Glomerular endothelial cell (primary cell): ENCODE measurements at regions not wholly inside any gene's neighbourhood (a gene's known extent, or its start where the extent isn't known, plus 50 kb on each side); places are given as distances from the start of the nearest gene placed in this dataset.

Experiments
- DNase-seq: peaks from one replicate; pipeline ENCODE4 v3.0.0-alpha.2; 2011; ENCODE audit warnings: low read depth, low spot score; ENCODE audit errors: extremely low read depth

DNA sequence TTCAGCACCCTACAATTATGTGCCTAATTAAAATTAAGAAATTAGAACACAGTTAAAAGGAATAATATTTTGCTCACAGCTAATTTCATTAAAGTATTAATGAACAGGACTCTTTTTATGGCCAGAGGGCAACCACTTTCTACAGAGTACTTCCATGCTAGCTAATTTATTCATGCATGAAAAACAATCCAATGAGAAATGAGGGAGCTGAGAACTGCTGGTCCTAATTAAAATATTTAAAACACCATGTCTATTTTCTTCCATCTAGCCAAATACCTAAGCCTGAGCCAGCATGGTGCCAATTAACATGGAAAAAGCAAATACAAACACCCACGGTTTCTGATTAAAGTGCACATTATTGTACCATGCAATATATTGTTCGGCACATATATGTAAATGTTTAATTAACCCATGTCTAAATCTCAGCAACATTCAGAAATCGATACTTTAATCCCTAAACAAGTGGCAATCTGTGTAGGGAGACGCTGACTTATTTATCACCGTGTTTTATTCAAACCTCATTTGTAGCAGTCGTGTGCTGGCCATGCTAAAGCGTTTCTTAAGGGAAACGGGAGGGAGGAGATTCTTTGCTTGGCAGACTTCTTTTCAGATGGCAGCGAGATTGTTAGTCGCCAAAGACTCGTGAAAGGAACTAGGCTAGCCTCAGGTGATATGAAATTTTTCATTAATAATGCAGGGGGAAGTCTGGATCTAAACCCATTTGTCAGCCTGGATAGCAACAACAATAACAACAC, 193.5 kb downstream of the ANXA2 start:
- DNase-seq = no peak

- no peak for DNase-seq
Measured at GRCh38 chr15:60208709-60209108, 189.1 kb downstream of the ANXA2 start.

DNA sequence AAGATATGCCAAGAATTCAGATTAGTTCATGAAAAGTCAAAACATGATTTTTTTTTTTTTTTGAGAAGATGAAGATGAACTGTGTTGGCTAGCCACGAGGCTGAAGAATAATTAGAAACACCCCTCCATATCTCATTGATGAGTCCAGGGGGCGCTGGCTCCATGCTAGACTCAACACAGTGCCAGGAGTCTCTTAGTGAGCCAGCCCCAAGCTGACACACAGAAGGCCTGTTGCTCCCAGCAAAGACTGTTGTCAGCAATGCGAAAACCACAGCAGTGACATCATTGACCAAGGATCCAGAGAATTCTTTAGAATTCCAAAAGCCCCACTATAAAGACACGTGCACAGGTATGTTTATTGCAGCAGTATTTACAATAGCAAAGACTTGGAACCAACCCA, 185.2 kb downstream of the ANXA2 start:
- no peak for DNase-seq

DNA sequence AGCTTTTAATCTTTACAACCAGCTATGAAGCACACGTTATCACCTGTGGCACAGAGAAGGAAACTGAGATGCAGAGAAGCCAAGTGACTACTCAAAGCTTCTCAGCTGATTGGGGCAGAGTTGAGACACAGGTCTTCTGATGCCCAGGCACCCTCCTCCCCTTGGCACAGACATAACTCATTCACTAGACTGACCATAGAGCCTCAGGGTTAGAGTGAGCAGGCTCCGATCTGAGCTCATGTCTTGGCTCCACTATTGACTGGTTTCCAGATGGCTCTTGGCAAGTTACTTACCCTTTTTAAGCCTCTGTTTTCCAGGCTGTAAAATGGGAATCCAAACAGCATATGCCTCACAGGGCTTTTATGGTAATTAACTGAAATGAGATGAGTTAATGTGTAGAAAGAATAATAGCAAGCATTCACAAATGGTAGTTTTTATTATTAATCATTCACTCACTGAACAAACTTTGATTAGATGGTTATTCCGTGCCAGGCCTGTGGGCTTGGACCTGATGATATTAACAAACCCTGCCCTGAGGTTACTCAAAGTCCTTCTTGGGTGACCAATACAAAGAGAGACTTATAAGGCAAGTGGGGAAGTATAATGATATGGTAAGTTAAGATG, 184.3 kb downstream of the ANXA2 start:
- DNase-seq = no peak

- DNase-seq = no peak
Measured at GRCh38 chr15:60214201-60214600, 183.6 kb downstream of the ANXA2 start.

GRCh38 chr15:60215225-60215963, 182.4 kb downstream of the ANXA2 start:
- DNase-seq = no peak

- no peak for DNase-seq
Measured at GRCh38 chr15:60217161-60217560, 180.6 kb downstream of the ANXA2 start.

GRCh38 chr15:60218256-60218655, 179.5 kb downstream of the ANXA2 start:
- no peak for DNase-seq

GRCh38 chr15:60219866-60220265, 177.9 kb downstream of the ANXA2 start:
- no peak for DNase-seq

GRCh38 chr15:60221356-60221755, 176.4 kb downstream of the ANXA2 start:
- no peak for DNase-seq

GRCh38 chr15:60222404-60222803, 175.4 kb downstream of the ANXA2 start:
- no peak for DNase-seq

DNA sequence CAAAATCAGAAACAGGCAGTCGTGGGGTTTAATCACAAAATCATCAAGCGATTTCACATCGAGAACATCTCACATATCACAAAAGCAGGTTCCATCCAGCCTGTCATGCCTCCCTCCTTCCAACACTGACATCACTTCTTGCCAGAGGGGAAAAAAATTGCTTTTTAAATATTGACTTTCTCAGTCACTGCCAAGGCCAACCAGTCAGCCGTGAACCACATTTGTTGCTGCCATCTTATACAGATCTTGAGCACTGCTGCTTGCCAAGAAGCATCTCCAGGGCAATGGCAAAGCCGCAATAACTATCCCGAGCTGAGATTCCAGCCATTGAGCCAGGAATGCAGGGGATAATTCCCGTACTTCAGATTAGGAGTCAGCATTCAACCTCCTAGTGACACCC, 174.6 kb downstream of the ANXA2 start:
- no peak for DNase-seq

- DNase-seq = no peak
Measured at GRCh38 chr15:60226924-60227323, 170.9 kb downstream of the ANXA2 start.

DNA sequence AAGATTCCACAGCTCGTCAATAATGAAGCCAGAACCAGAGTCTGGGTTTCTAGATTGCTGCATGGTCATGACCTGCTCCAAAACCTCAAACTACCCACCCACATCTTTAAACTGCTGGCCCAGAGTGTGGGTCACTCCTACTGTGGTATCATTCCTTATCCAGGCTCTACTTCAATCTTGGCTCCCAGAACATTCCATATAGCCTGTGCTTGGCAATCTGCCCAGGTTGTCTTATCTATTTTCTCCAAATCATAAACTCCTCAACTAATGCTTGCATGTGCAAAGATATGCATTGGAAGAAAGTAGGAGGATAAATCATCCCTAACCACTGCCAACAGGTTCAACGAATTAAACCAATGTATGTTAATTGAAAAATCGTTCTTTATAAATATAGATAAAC, 169.7 kb downstream of the ANXA2 start:
- no peak for DNase-seq

- no peak for DNase-seq
Measured at GRCh38 chr15:60228619-60229018, 169.2 kb downstream of the ANXA2 start.

GRCh38 chr15:60235951-60236710, 161.7 kb downstream of the ANXA2 start:
- DNase-seq = no peak

- no peak for DNase-seq
Measured at GRCh38 chr15:60237446-60237845, 160.3 kb downstream of the ANXA2 start.

- no peak for DNase-seq
Measured at GRCh38 chr15:60243769-60244168, 154.0 kb downstream of the ANXA2 start.

DNA sequence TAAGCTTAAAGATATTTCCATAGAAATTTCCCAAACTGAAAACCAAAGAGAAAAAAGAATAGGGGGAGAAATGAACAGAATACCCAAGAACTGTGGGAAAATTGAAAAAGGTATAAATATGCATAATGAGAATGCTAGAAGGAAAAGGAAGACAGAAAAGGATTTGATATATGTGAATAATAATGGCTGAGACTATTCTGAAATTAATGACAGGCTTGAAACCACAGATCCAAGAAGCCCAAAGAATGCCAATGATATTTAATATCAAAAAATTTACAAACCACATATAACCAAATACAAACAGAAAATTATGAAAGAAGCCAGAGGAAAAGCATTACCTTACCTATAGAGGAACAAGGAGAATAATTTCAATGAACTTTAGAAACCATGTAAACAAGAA, 153.0 kb downstream of the ANXA2 start:
- DNase-seq = no peak

DNA sequence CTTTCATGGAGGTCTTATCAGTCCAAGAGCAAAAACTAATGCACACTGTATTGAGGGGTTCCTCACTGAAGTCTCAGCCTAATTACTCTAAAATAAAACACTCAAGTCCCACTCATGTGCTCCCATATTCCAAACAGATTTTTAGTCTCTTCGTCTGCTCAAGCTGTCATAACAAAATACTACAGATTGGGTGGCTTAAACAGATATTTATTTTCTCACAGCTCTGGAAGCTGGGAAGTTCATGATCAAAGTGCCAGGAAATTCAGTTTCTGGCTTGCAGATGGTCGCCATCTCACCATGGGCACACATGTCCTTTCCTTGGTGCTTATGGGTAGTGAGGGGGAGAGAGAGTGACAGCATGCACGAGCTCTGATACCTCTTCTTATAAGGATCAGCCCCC, 147.5 kb downstream of the ANXA2 start:
- DNase-seq = no peak
